Tibial nerve (tissue), 4 donors: ENCODE measurements at regions not wholly inside any gene's neighbourhood (a gene's known extent, or its start where the extent isn't known, plus 50 kb on each side); places are given as distances from the start of the nearest gene placed in this dataset.

ENCODE experiments used
- EP300 ChIP-seq, 2 donors: sonication (generic); formaldehyde crosslinking; IDR thresholded peaks; one replicate each; pipeline ENCODE4 v1.6.1; 2017; ENCODE audit warnings: antibody characterized with exemption in 2 of 2, mild to moderate bottlenecking in 1 of 2
- POLR2A ChIP-seq, 2 donors: fragments of 450-650 bp; IDR thresholded peaks; one replicate each; pipeline ENCODE4 v1.6.1; 2017; ENCODE audit warnings: antibody characterized with exemption in 2 of 2, mild to moderate bottlenecking in 2 of 2, moderate library complexity in 2 of 2
- TF ChIP-seq, protein P1 (sequence below), 5 experiments: fragments of 200-600 bp in 3 of 5; fragments of 450-650 bp in 2 of 5; sonication (generic) in 3 of 5; IDR thresholded peaks; one replicate each; pipeline ENCODE4 v1.5.1; 2016 to 2019; ENCODE audit warnings: antibody characterized with exemption in 5 of 5, mild to moderate bottlenecking in 3 of 5, moderate library complexity in 2 of 5

- TF ChIP-seq, protein P1, sequence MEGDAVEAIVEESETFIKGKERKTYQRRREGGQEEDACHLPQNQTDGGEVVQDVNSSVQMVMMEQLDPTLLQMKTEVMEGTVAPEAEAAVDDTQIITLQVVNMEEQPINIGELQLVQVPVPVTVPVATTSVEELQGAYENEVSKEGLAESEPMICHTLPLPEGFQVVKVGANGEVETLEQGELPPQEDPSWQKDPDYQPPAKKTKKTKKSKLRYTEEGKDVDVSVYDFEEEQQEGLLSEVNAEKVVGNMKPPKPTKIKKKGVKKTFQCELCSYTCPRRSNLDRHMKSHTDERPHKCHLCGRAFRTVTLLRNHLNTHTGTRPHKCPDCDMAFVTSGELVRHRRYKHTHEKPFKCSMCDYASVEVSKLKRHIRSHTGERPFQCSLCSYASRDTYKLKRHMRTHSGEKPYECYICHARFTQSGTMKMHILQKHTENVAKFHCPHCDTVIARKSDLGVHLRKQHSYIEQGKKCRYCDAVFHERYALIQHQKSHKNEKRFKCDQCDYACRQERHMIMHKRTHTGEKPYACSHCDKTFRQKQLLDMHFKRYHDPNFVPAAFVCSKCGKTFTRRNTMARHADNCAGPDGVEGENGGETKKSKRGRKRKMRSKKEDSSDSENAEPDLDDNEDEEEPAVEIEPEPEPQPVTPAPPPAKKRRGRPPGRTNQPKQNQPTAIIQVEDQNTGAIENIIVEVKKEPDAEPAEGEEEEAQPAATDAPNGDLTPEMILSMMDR (IDR thresholded peaks at IDR 0.05): peak; percentile 85 to 91 (median 87)
- TF ChIP-seq EP300 (IDR thresholded peaks at IDR 0.05) (peak in 1 of 2 donors; percentile 18), POLR2A (IDR thresholded peaks at IDR 0.05) (no peak)
Observed at GRCh38 chr6:110039364-110039980, 61.4 kb downstream of the GPR6 start.
